Stomach (tissue), 8 donors: ENCODE measurements at regions not wholly inside any gene's neighbourhood (a gene's known extent, or its start where the extent isn't known, plus 50 kb on each side); places are given as distances from the start of the nearest gene placed in this dataset.
A peak's percentile ranks its signal among the peaks of the same experiment; 100 is the strongest.

Experiments
- DNase-seq, 2 donors: peaks; one replicate each; pipeline versions ENCODE4 v3.0.0 to v3.0.0-alpha.2; 2013 to 2019
- H3K27ac ChIP-seq, 5 donors: fragments of 200-600 bp in 4 of 5; sonication (generic) in 4 of 5; one replicate each; pipeline ENCODE4 v1.5.1; 2013 to 2019; ENCODE audit warnings: mild to moderate bottlenecking in 1 of 5, moderate library complexity in 1 of 5
- H3K27me3 ChIP-seq, 3 donors: fragments of 200-600 bp; sonication (generic); one replicate each; pipeline ENCODE4 v1.5.1; 2017 to 2019; ENCODE audit warnings: mixed run types in 1 of 3
- H3K36me3 ChIP-seq, 4 donors: fragments of 200-600 bp; sonication (generic); 1 replicate in 3 of 4; 2 replicates in 1 of 4; pipeline ENCODE4 v1.5.1; 2016 to 2019
- H3K4me1 ChIP-seq, 4 donors: fragments of 200-600 bp; sonication (generic); one replicate each; pipeline ENCODE4 v1.5.1; 2016 to 2019
- H3K4me3 ChIP-seq, 4 donors: fragments of 200-600 bp; sonication (generic) in 3 of 4; one replicate each; pipeline ENCODE4 v1.5.1; 2016 to 2019; ENCODE audit warnings: mild to moderate bottlenecking in 1 of 4
- H3K9me3 ChIP-seq, 4 donors: fragments of 200-600 bp; sonication (generic); one replicate each; pipeline ENCODE4 v1.5.1; 2016 to 2019
- EP300 ChIP-seq: sonication (generic); formaldehyde crosslinking; IDR thresholded peaks from one replicate; pipeline ENCODE4 v1.6.1; 2017; ENCODE audit warnings: antibody characterized with exemption
- POLR2A ChIP-seq, 4 donors: fragments of 450-650 bp; IDR thresholded peaks; one replicate each; pipeline ENCODE4 v1.6.1; 2016; ENCODE audit warnings: antibody characterized with exemption in 4 of 4, control low read depth in 2 of 4, mild to moderate bottlenecking in 1 of 4, moderate library complexity in 1 of 4
- POLR2AphosphoS5 ChIP-seq, 3 donors: sonication (generic); formaldehyde crosslinking; IDR thresholded peaks; one replicate each; pipeline ENCODE4 v1.6.1; 2016; ENCODE audit warnings: antibody characterized with exemption in 3 of 3
- WGBS, 5 donors: extraction: QIAGEN DNeasy Blood & Tissue Kit in 3 of 5; methylation state at CpG; one replicate each; pipeline versions ENCODE4 v1.1.5 to v1.1.7; 2013 to 2018; 5-methylcytosine and 5-hydroxymethylcytosine counted together
- intact Hi-C: fragments of 100-400 bp; cut with DNase I; formaldehyde crosslinking; loops from one replicate; pipeline ENCODE4 v1.15.1; 2023; ENCODE audit warnings: low total_unique reads
- TF ChIP-seq, protein P1 (sequence below), 7 experiments: fragments of 450-650 bp in 4 of 7; fragments of 200-600 bp in 3 of 7; sonication (generic) in 3 of 7; IDR thresholded peaks; one replicate each; pipeline ENCODE4 v1.5.1; 2016 to 2019; ENCODE audit warnings: antibody characterized with exemption in 7 of 7, control low read depth in 2 of 7, mild to moderate bottlenecking in 1 of 7
- donor health status: healthy with polysubstance abuse.
- donor health status: Bipolar disorder and iron deficiency.
- donor health status: healthy.

DNA sequence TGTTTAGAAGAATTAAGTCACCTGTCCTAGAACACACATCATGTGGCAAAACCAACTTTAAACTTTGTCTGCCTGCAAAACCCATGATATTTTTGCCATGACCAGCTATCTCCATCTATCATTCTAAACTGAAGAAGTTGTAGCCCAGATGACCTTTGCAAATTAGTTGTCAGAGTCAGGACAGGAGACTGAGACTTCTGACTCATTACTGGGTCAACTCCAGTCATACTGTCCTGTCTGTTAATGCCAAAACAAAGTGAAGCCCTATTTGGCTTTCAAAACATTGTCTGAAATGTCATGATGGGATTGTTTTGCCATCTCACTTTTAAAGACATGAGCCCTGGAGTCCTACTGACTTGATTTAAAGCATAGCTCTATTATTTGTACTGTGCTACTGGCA, 365.7 kb upstream of the CPEB2 start:
- H3K9me3 ChIP-seq = peaks cover 0 to 11% (median 5%) of the 10 kb centered on the region in 4 donors
- H3K4me1 ChIP-seq = no peaks in the 10 kb centered on the region
- TF ChIP-seq, protein P1, sequence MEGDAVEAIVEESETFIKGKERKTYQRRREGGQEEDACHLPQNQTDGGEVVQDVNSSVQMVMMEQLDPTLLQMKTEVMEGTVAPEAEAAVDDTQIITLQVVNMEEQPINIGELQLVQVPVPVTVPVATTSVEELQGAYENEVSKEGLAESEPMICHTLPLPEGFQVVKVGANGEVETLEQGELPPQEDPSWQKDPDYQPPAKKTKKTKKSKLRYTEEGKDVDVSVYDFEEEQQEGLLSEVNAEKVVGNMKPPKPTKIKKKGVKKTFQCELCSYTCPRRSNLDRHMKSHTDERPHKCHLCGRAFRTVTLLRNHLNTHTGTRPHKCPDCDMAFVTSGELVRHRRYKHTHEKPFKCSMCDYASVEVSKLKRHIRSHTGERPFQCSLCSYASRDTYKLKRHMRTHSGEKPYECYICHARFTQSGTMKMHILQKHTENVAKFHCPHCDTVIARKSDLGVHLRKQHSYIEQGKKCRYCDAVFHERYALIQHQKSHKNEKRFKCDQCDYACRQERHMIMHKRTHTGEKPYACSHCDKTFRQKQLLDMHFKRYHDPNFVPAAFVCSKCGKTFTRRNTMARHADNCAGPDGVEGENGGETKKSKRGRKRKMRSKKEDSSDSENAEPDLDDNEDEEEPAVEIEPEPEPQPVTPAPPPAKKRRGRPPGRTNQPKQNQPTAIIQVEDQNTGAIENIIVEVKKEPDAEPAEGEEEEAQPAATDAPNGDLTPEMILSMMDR (IDR thresholded peaks at IDR 0.05) = no peak
- no peak for TF ChIP-seq POLR2A (IDR thresholded peaks at IDR 0.05)
- TF ChIP-seq EP300 = no peak
- no peak for TF ChIP-seq POLR2AphosphoS5 (IDR thresholded peaks at IDR 0.05)
- H3K27me3 ChIP-seq = no peaks in the 10 kb centered on the region
- no peak overlapping the region for H3K4me3 ChIP-seq
- no peak overlapping the region for H3K27ac ChIP-seq
- no peak for DNase-seq
- no peaks in the 10 kb centered on the region for H3K36me3 ChIP-seq
- intact Hi-C loops = no loop called here

DNA sequence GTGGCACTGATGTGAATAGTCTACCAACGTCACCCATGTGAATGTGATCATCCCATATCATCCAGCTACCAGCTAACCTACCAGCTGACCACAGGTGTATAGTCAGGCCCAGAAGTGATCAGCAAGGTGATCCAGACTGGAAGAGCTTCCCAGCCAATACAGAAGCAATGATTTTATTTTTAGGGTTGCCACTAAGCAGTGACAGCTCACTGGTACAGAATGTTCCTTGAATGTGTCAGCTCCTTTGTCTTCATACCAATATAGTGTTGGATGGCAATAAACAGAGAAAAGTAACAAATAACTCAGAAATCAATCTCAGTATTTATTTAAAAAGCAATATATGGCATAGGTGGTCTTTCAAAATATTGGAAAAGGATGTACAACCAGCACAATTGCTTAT, 361.8 kb upstream of the CPEB2 start:
- TF ChIP-seq, protein P1 (IDR thresholded peaks at IDR 0.05) = no peak
- TF ChIP-seq POLR2AphosphoS5 (IDR thresholded peaks at IDR 0.05) (no peak), EP300 (no peak), POLR2A (IDR thresholded peaks at IDR 0.05) (no peak)
- 79 to 90% (median 82%) methylated on average over 1 of the region's 1 CpG for WGBS, 5 donors
- H3K9me3 ChIP-seq = no peaks in the 10 kb centered on the region
- H3K4me1 ChIP-seq = no peaks in the 10 kb centered on the region
- no peaks in the 10 kb centered on the region for H3K36me3 ChIP-seq
- no peak for DNase-seq
- no peaks in the 10 kb centered on the region for H3K27me3 ChIP-seq
- intact Hi-C loops = no loop called here
- no peak overlapping the region for H3K4me3 ChIP-seq
- H3K27ac ChIP-seq = no peak overlapping the region

DNA sequence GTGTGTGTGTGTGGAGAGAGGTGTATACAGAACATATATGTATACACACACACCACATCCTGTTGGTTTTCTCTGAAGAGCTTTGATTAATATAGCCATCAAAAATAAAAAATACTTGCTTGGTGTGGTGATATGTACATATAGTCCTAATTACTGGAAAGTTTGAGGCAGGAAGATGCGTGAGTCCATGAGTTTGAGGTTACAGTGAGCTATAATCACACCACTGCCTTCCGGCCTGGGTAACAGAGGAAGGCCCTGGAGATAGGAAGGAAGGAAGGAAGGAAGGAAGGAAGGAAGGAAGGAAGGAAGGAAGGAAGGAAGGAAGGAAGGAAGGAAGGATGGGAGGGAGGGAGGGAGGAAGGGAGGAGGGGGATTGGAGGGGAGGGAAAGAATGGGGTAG, 360.4 kb upstream of the CPEB2 start:
- Histone ChIP-seq H3K27me3 (no peaks in the 10 kb centered on the region), H3K9me3 (no peaks in the 10 kb centered on the region), H3K27ac (no peak overlapping the region), H3K36me3 (no peaks in the 10 kb centered on the region), H3K4me3 (no peak overlapping the region), H3K4me1 (no peaks in the 10 kb centered on the region)
- 59 to 92% (median 87%) methylated on average over 2 of the region's 2 CpGs for WGBS, 5 donors
- TF ChIP-seq, protein P1 (IDR thresholded peaks at IDR 0.05) = no peak
- TF ChIP-seq POLR2A (IDR thresholded peaks at IDR 0.05) = no peak
- no peak for TF ChIP-seq POLR2AphosphoS5 (IDR thresholded peaks at IDR 0.05)
- no peak for TF ChIP-seq EP300
- DNase-seq = no peak
- intact Hi-C loops = no loop called here

DNA sequence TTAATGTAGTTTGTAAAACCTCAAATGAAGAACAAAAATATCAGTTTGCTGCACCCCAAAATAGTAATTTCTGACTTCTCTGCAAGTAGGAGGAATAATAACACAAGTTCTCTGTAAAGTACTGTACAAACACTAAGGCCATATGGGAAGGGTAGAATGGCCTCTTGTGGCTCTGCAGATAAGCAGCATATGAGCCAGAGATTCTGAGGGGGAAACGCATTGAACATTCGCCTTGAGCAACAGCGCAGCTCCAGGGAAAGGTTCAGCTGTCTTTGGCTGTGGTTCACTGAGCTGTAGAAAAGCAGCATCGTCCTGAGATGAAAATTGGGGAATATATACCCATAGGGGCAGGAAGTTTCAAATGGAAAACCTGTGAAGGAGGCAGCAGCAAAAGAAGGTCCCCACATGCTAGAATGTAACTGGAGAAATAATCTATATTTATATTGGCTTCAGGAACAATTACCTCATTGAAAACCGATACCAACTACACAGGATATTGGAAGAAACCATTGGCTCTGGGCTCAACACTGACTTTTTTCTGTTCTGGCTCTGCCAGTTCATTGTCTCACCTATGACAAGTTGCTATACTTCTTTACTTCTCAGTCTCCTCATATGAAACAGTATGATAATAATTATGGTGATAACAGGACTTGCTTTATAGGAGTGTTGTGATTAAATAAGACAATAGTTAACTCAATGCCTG, 357.6 kb upstream of the CPEB2 start:
- TF ChIP-seq EP300 = no peak
- TF ChIP-seq, protein P1 (IDR thresholded peaks at IDR 0.05) = no peak
- TF ChIP-seq POLR2AphosphoS5 (IDR thresholded peaks at IDR 0.05) = no peak
- no peak for TF ChIP-seq POLR2A (IDR thresholded peaks at IDR 0.05)
- 24 to 72% (median 53%) methylated on average over 5 of the region's 5 CpGs for WGBS, 5 donors
- Histone ChIP-seq H3K27ac (peak overlapping the region in 2 of 5 donors; percentile 51 to 82), H3K9me3 (no peaks in the 10 kb centered on the region), H3K4me3 (no peak overlapping the region), H3K4me1 (no peaks in the 10 kb centered on the region), H3K27me3 (no peaks in the 10 kb centered on the region), H3K36me3 (no peaks in the 10 kb centered on the region)
- DNase-seq = no peak
- intact Hi-C loops = no loop called here
